GM23248 (cell line): ENCODE measurements at regions not wholly inside any gene's neighbourhood (a gene's known extent, or its start where the extent isn't known, plus 50 kb on each side); places are given as distances from the start of the nearest gene placed in this dataset.

Experiments
- DNase-seq: peaks from one replicate; pipeline ENCODE4 v3.0.0-alpha.2; 2015
- H2AFZ ChIP-seq: fragments of 200-600 bp; sonication (generic); 2 replicates; pipeline ENCODE4 v1.6.1; 2016; ENCODE audit warnings: antibody characterized with exemption
- H3F3A ChIP-seq: fragments of 200-600 bp; sonication (generic); 2 replicates; pipeline ENCODE4 v1.6.1; 2016; ENCODE audit warnings: mild to moderate bottlenecking, antibody characterized with exemption, mixed run types; ENCODE audit not compliant: insufficient read depth
- H3K27ac ChIP-seq: fragments of 200-600 bp; sonication (generic); 2 replicates; pipeline ENCODE4 v1.5.1; 2016; ENCODE audit warnings: mild to moderate bottlenecking
- H3K27me3 ChIP-seq: fragments of 200-600 bp; sonication (generic); replicated peaks from 2 replicates; pipeline ENCODE4 v1.6.1; 2016; ENCODE audit warnings: mild to moderate bottlenecking; ENCODE audit not compliant: insufficient read depth
- H3K36me3 ChIP-seq: fragments of 200-600 bp; sonication (generic); 2 replicates; pipeline ENCODE4 v1.6.1; 2016; ENCODE audit warnings: low read depth, mild to moderate bottlenecking
- H3K4me1 ChIP-seq: fragments of 200-600 bp; sonication (generic); 2 replicates; pipeline ENCODE4 v1.6.1; 2016; ENCODE audit warnings: mild to moderate bottlenecking; ENCODE audit not compliant: insufficient read depth
- H3K4me2 ChIP-seq: fragments of 200-600 bp; sonication (generic); one replicate; pipeline ENCODE4 v1.6.1; 2016; ENCODE audit warnings: mild to moderate bottlenecking; ENCODE audit not compliant: unreplicated experiment
- H3K4me3 ChIP-seq: fragments of 200-600 bp; sonication (generic); 2 replicates; pipeline ENCODE4 v1.5.1; 2016; ENCODE audit warnings: mild to moderate bottlenecking
- H3K79me2 ChIP-seq: fragments of 200-600 bp; sonication (generic); 2 replicates; pipeline ENCODE4 v1.6.1; 2016; ENCODE audit warnings: mild to moderate bottlenecking; ENCODE audit not compliant: insufficient read depth
- H3K9ac ChIP-seq: fragments of 200-600 bp; sonication (generic); 2 replicates; pipeline ENCODE4 v1.6.1; 2016; ENCODE audit warnings: mild to moderate bottlenecking
- H3K9me2 ChIP-seq: fragments of 200-600 bp; sonication (generic); 2 replicates; pipeline ENCODE4 v1.6.1; 2016; ENCODE audit warnings: mixed run types, mild to moderate bottlenecking, moderate library complexity; ENCODE audit not compliant: insufficient read depth
- H3K9me3 ChIP-seq: fragments of 200-600 bp; sonication (generic); one replicate; pipeline ENCODE4 v1.6.1; 2017; ENCODE audit warnings: low read depth
- H4K20me1 ChIP-seq: fragments of 200-600 bp; sonication (generic); 2 replicates; pipeline ENCODE4 v1.6.0; 2016; ENCODE audit not compliant: insufficient read depth
- EZH2 ChIP-seq: fragments of 200-600 bp; sonication (generic); IDR thresholded peaks from 2 replicates; pipeline ENCODE4 v1.6.1; 2018; ENCODE audit warnings: antibody characterized with exemption, mild to moderate bottlenecking; ENCODE audit not compliant: insufficient read depth, poor library complexity, severe bottlenecking
- EZH2phosphoT487 ChIP-seq: fragments of 200-600 bp; sonication (generic); IDR thresholded peaks from 2 replicates; pipeline ENCODE4 v1.6.1; 2018; ENCODE audit warnings: antibody characterized with exemption, moderate library complexity, mild to moderate bottlenecking, low read depth; ENCODE audit not compliant: insufficient read depth
- WGBS, 2 experiments: methylation state at CpG; one replicate each; pipeline ENCODE4 v1.1.6; 2015 to 2017; ENCODE audit warnings: low lambda C conversion rate in 2 of 2, low coverage in 1 of 2; ENCODE audit errors: missing lambda C conversion rate in 2 of 2; 5-methylcytosine and 5-hydroxymethylcytosine counted together
- in situ Hi-C: fragments of 300-500 bp; cut with MboI; formaldehyde crosslinking; loops from 2 replicates; pipeline ENCODE4 v1.15.0; 2020

- H4K20me1 ChIP-seq = no peaks in the 10 kb centered on the region
- no peaks in the 10 kb centered on the region for H3K79me2 ChIP-seq
- no peaks in the 10 kb centered on the region for H3K4me1 ChIP-seq
- in situ Hi-C loops = no loop called here
- no peak overlapping the region for H2AFZ ChIP-seq
- H3K4me2 ChIP-seq = no peak overlapping the region
- H3K4me3 ChIP-seq = no peak overlapping the region
- H3K27me3 ChIP-seq = no peaks in the 10 kb centered on the region
- TF ChIP-seq EZH2 (no peak), EZH2phosphoT487 (no peak)
- no peak overlapping the region for H3K9ac ChIP-seq
- H3K9me3 ChIP-seq = no peaks in the 10 kb centered on the region
- no peak for DNase-seq
- H3K36me3 ChIP-seq = no peaks in the 10 kb centered on the region
- no peaks in the 10 kb centered on the region for H3F3A ChIP-seq
- no peaks in the 10 kb centered on the region for H3K9me2 ChIP-seq
- WGBS, 2 experiments = 32 to 34% methylated on average over 4 of the region's 4 CpGs
- no peak overlapping the region for H3K27ac ChIP-seq
These were observed 751.1 kb upstream of the MAP3K7 start for GRCh38 chr6:91337967-91338366.

GRCh38 chr6:91330896-91331295, 744.0 kb upstream of the MAP3K7 start:
- Histone ChIP-seq H3K27ac (no peak overlapping the region), H3K9me3 (no peaks in the 10 kb centered on the region), H4K20me1 (no peaks in the 10 kb centered on the region), H2AFZ (no peak overlapping the region), H3K4me2 (no peak overlapping the region), H3K9me2 (no peaks in the 10 kb centered on the region), H3K27me3 (no peaks in the 10 kb centered on the region), H3K79me2 (no peaks in the 10 kb centered on the region), H3K4me1 (no peaks in the 10 kb centered on the region), H3K36me3 (no peaks in the 10 kb centered on the region), H3K4me3 (no peak overlapping the region), H3F3A (no peaks in the 10 kb centered on the region), H3K9ac (no peak overlapping the region)
- no peak for DNase-seq
- 27 to 30% methylated on average over 1 of the region's 1 CpG for WGBS, 2 experiments
- in situ Hi-C loops = no loop called here
- TF ChIP-seq EZH2phosphoT487 (no peak), EZH2 (no peak)

- no peak overlapping the region for H3K4me2 ChIP-seq
- H3K27me3 ChIP-seq = no peaks in the 10 kb centered on the region
- H3K36me3 ChIP-seq = no peaks in the 10 kb centered on the region
- H3K4me3 ChIP-seq = no peak overlapping the region
- WGBS, 2 experiments = 30 to 53% methylated on average over 3 of the region's 3 CpGs
- no peak for TF ChIP-seq EZH2
- TF ChIP-seq EZH2phosphoT487 = no peak
- no peak overlapping the region for H3K27ac ChIP-seq
- no peaks in the 10 kb centered on the region for H3F3A ChIP-seq
- no peaks in the 10 kb centered on the region for H3K79me2 ChIP-seq
- no peaks in the 10 kb centered on the region for H3K9me3 ChIP-seq
- H3K9ac ChIP-seq = no peak overlapping the region
- in situ Hi-C loops = no loop called here
- no peaks in the 10 kb centered on the region for H4K20me1 ChIP-seq
- no peak overlapping the region for H2AFZ ChIP-seq
- no peak for DNase-seq
- no peaks in the 10 kb centered on the region for H3K4me1 ChIP-seq
- no peaks in the 10 kb centered on the region for H3K9me2 ChIP-seq
These were observed 741.4 kb upstream of the MAP3K7 start for GRCh38 chr6:91328241-91328640.

GRCh38 chr6:91324711-91325110, 737.8 kb upstream of the MAP3K7 start:
- H3K9ac ChIP-seq = no peak overlapping the region
- H3K27ac ChIP-seq = no peak overlapping the region
- TF ChIP-seq EZH2 (no peak), EZH2phosphoT487 (no peak)
- no peaks in the 10 kb centered on the region for H3F3A ChIP-seq
- no peaks in the 10 kb centered on the region for H3K9me2 ChIP-seq
- H3K4me1 ChIP-seq = no peaks in the 10 kb centered on the region
- H4K20me1 ChIP-seq = no peaks in the 10 kb centered on the region
- H3K4me3 ChIP-seq = no peak overlapping the region
- no peaks in the 10 kb centered on the region for H3K27me3 ChIP-seq
- H3K79me2 ChIP-seq = no peaks in the 10 kb centered on the region
- H3K4me2 ChIP-seq = no peak overlapping the region
- in situ Hi-C loops = no loop called here
- no peak for DNase-seq
- no peaks in the 10 kb centered on the region for H3K9me3 ChIP-seq
- no peak overlapping the region for H2AFZ ChIP-seq
- no peaks in the 10 kb centered on the region for H3K36me3 ChIP-seq
- WGBS, 2 experiments = 6 to 11% methylated on average over 2 of the region's 2 CpGs

- no peaks in the 10 kb centered on the region for H3K9me2 ChIP-seq
- H3K4me1 ChIP-seq = no peaks in the 10 kb centered on the region
- no peaks in the 10 kb centered on the region for H3K27me3 ChIP-seq
- H2AFZ ChIP-seq = no peak overlapping the region
- DNase-seq = no peak
- H3K79me2 ChIP-seq = no peaks in the 10 kb centered on the region
- in situ Hi-C loops = no loop called here
- H3K36me3 ChIP-seq = no peaks in the 10 kb centered on the region
- H3K9ac ChIP-seq = no peak overlapping the region
- H3F3A ChIP-seq = no peaks in the 10 kb centered on the region
- H4K20me1 ChIP-seq = no peaks in the 10 kb centered on the region
- H3K4me2 ChIP-seq = no peak overlapping the region
- TF ChIP-seq EZH2 = no peak
- no peak for TF ChIP-seq EZH2phosphoT487
- H3K9me3 ChIP-seq = no peaks in the 10 kb centered on the region
- no peak overlapping the region for H3K4me3 ChIP-seq
- H3K27ac ChIP-seq = no peak overlapping the region
These were observed 731.1 kb upstream of the MAP3K7 start for GRCh38 chr6:91317984-91318383.
